SK-MEL-5 (cell line): ENCODE measurements at regions not wholly inside any gene's neighbourhood (a gene's known extent, or its start where the extent isn't known, plus 50 kb on each side); places are given as distances from the start of the nearest gene placed in this dataset.

Source experiments
- DNase-seq: peaks from one replicate; pipeline ENCODE4 v3.0.0-alpha.2; 2016; ENCODE audit warnings: low read depth, low spot score
- in situ Hi-C: cut with HindIII; loops from 2 replicates; pipeline ENCODE4 v1.10.0; 2016; ENCODE audit warnings: low sequenced_read_pairs, high pct_unique_total_duplicates, low pct_unique_long_range_greater_than_20kb

DNA sequence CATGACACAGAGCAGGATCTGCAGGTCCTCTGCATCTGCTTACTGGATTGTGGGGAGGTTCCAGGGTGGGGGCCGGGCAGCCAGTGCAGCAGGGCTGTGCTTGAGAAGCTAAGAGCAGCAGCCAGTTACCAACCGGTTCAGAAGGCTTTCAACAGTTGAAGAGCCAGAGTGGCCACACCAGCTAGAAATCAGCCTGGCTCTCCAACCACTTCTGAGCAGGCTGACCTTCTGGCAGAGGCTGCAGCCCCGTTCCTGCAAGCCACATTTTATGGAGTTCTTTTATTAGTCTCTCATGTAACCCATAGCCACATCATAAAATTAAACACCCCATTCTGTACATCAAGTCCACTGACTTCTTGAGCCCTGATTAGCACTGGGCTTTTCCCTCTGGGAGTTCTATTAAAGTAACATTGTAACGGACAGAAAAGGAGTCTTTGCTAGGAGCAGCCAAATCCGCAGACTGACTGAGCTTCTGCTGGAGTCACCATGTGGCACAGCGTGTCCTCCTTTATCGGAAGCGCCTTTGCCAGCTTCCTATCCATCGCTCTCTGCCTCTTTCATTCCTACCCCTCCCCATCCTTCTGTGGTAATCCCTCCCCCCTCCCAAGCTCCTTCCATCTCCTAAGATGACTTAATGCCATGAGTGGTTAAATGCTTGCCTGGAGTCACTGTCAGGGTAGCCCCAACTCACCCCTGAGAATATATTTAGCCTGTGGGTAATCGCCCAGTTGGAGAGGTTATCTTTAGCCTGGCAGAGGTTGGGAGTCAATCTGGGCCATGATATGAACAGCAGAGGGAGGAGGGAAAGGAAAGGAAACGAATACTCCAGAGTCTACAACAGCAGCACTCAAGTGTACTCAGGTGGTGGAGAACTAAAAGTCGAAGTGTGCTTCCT, 138.5 kb upstream of the HES1 start:
- in situ Hi-C loops = no loop called here

DNA sequence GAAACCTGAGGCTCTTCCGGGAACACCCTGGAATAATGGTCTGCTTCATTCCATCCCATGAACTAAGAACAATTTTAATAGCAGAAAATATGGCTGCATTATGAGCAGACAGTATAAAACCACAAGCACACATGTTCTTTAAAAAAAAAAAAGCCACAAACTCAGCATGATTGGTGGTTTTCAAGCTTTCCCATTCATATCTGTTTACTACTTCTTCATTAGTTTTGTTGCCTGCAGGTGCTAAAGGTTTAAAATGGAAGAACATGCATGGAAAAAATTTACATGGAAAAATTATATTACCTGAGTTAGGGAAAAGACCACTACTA, 137.9 kb upstream of the HES1 start:
- DNase-seq = no peak
- in situ Hi-C loops = no loop called here

More for the DNA sequence above, 138.5 kb upstream of the HES1 start:
- no peak for DNase-seq

DNA sequence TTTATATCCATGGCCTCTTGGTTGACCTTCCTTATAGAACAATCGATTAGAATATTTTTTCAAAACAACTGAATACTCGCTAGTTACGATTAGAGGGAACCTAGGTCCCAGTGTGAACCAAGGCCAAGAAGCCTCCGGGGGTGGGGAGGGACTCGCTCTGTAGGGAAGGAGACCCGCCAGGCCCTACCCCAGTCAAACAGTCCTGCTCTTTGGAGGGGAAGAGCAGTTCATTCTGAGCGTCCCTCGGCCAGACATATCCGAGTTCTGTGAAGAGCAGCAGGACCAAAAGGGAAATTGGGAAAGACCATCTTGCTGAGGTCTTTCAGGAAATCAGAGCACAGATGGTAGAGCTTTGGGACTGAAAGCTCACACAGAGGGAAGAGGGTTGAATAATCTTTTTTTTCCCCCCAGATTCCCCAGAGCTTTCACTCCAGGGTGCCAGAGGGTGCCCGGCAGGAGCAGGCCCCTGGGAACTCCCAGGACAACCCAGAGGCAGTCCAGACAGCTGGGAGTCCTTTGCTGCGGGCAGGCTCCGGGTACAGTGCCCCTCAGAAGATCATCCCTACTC, 137.2 kb upstream of the HES1 start:
- DNase-seq = no peak
- in situ Hi-C loops = no loop called here

DNA sequence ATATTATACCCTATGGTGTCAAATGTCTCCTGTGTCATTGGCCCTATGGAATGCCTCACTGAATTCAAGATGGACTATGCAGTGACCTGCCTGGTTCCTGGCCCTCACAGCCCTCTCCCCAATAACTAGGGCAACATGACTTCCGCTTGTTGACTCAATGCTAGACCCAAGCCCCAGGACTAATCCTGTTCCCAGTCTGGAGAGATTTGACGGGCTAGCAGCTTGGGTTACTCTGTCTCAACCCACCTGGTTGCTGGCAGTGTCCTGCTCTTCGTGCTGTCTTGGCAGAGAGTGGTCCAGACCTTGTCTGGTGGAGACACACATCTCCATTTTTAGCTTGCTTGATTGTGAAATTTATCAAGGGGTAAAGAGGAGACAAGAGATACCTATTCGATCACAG, 135.8 kb upstream of the HES1 start:
- in situ Hi-C loops = no loop called here
- DNase-seq = no peak

DNA sequence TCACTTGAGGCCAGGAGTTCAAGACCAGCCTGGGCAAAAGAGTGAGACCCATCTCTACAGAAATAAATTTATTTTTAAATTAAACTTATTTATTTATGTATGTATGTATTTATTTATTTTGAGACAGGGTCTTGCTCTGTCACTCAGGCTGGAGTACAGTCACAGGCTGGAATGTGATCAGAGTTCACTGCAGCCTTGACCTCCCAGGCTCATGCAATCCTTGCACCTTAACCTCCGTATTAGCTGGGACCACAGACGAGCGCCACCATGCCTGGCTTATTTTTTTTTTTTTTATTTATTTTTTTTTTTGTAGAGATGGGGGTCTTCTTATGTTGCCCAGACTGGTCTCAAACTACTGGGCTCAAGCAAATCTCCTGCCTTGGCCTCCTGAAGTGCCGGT, 135.2 kb upstream of the HES1 start:
- DNase-seq = no peak
- in situ Hi-C loops = no loop called here

DNA sequence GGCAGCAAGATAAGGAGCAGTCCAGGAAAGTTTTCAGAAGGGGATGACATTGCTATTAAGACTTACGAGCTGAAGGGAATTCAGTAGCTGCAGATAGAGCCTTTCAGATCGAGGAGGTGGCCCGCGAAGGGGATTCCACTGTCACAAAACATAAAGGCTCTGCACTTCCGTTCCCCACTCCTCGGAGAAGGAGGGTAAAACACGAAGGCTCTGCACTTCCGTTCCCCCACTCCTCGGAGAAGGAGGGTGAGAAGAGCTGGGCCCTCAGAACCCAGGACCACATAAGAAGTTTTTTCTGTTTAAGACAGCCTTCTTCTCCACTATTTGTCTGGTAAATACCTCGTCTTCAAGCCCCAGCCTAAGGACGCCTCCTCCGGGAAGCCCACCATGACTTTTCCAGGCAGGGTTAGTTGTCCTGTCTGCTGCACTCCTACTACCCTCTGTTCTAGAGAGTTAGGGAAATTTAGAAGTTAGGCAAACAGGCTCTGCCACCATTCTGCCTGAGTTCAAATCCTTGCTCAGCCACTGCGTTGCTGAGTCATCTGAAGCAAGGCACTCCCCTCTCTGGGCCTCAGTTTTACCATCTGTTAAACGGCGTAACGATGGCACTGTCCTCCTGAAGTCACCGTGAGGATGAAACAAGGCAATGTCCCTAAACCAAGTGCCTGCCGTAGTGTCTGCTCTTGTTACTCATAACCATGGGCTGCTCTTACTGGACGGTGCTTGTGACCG, 134.1 kb upstream of the HES1 start:
- in situ Hi-C loops = no loop called here

DNA sequence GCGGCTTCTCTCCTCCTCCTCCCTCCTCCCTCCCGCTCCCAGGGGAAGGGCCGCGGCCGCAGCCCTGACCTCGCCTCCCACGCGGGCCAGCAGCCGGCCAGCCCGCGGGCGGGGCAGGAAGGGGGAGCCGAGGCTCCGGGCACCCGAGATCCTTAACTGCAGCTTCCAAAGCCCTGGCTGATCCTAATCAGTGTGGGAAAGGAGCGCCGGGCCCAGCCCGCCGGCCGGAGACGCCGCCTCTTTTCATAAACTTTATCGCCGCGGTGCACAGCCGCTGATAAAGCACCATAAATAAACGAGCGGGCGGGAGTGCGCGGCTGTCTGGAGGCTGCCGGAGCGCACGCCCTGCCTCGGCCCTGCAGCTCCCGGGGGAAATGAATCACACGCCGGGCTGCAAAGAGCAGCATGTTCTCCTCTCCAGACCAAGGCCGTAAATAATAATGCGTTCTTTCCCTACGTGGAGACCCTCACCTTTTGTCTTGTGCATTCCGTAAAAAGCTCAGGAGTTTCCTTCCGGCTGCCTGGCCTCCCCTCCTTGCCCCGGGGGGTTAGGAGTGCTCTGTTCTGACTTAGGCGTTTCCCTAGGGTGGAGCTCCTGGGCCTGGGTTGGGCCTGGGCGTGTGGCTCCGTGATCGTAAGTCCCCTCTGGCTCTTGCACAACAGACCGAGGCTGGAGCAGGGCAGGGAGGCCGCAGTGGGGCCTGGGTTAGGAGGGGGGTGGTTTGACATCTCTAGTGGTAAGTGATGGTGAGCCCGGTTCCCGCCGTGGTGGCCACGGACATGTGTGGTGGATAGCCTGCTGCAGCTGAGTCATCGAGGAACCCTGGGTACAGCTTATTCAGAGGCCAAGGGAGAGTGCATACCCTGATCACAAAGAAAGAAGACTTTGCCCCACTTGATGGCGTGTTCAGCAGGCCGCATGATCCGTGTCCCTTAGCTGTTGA, 132.6 kb upstream of the HES1 start:
- peak; percentile 83 for DNase-seq
- in situ Hi-C loops = no loop called here

More for the DNA sequence above, 134.1 kb upstream of the HES1 start:
- DNase-seq = no peak

DNA sequence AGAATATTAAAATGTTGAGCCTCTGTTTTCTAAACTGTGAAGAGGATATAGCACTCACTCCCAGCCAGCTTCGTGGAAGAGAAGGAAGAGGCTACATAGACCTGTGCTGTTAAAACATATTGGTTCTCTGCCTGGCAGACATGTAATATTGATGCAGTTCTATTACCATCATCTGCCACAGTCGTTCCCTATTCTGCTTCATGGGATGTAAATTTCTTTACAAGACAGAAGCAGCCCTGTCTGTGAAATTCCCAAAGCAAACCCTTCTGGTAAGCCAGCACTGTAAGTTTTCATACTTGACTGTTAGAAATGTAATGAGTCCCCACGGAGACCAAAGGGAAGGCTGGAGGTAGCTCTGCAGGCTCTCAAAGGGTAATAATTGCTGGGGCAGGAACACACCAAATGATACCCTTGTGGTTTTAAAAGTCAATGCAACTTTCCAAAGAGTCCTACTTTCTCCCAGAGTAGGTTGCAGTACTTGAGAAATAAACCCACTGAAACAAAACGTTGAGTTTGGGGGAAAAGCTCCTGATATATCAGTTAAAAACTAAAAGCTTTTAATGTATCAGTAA, 129.9 kb upstream of the HES1 start:
- peak; percentile 44 for DNase-seq
- in situ Hi-C loops = no loop called here

DNA sequence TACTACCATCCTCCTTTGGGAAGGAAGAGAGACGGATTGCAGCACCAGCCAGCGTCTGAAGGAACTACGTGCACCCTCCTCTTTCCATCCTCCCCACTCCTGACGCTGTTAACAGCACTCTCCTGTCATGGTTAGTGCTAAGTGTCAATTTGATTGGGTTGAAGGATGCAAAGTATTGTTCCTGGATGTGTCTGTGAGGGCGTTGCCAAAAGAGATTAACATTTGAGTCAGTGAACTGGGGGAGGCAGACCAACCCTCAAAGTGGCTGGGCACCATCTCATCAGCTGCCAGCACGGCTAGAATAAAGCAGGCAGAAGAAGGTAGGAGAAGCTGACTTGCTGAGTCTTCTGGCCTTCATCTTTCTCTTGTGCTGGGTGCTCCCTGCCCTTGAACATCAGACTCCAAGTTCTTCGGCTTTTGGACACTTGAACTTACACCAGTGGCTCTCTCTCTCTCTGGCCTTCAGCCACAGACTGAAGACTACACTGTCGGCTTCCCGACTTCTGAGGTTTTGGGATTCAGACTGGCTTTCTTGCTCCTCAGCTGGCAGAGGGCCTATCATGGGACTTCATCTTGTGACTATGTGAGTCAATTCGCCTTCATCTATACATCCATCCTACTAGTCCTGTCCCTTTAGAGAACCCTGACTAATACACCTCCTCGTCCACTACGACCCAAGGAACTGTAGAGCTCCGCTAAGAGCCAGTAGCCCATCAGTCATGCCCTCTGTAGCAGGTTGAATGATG, 128.2 kb upstream of the HES1 start:
- in situ Hi-C loops = no loop called here
- DNase-seq = no peak

DNA sequence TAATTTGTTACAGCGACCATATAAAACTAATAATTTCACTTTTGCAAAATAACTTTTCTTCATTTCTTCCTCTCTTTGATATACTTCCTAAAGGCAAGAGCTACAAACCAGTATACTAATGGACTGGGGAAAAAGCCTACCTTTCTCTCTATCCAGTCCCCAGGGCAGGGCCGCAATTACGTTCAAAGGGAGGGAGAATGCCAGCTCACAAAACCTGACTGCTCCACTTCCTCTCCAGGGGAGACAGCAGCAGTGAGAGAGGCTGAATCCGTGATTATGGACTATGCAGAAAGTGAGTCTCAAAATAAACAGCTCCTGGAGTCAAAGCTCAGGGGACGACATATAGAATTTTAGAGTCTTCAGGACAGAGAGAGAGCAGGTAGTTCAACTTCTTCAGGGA, 126.9 kb upstream of the HES1 start:
- DNase-seq = no peak
- in situ Hi-C loops = no loop called here

DNA sequence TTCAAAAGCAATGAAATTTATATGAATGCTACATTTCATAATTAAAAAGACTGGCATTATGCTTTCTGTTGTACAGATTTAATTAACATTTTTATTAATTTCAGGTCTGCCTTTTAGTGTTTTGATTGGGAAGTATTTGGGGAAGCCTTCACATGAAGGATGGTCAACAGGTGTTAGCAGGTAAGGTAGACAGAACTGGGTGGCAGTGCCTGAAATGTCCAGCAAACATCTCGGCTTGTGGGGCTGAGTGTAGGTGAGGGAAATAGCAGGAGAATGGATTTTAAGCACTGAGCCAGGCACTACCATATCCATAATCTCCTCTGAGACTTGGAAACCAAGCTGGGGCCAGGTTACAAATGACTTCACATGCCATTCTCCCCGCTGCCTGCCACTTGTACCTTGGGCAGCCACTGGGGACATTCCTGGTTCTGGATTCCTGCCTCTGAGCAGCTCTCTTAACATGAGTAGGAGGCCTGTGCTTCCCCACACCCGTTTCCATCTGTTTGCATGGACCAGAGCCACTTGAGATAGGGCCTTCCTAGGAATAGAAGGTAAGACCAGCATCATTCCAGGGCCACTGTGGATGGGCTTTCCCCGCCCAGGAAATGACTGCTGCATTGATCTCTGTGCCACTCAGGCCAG, 125.9 kb upstream of the HES1 start:
- no peak for DNase-seq
- in situ Hi-C loops = no loop called here

DNA sequence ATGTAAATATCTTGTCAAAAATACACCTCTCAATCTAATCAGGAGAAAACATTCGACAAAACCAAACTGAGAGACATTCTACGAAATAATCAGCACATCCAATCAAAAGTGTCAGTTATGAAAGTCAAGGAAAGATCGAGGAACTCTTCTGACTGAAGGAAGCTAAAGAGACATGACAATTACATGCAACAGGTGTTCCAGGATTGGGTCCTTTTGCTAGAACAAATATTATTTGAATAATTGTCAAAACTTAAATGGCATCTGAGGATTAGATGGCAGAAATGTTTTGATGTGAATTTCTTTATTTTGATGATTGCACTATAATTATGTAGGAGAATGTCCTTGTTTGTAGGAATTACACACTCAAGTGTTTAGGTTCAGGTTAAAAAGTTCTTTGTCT, 124.1 kb upstream of the HES1 start:
- no peak for DNase-seq
- in situ Hi-C loops = no loop called here

DNA sequence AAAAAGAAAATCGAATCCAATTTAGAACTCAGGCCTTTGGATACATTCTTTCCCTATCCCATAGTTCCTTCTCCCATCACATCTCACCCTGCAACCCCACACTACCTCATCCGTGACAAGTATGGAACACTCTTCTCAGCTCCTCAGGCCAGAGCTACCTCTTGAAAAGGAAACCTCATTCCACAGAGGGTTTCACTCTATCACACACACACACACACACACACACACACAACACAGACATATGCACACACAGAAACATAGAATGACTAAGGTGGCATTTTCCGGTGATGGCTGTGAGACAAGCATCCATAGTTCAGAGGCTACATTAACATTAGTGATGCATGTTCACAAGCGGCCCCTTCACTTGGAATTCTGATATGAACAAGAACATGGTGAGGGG, 122.0 kb upstream of the HES1 start:
- no peak for DNase-seq
- in situ Hi-C loops = no loop called here

DNA sequence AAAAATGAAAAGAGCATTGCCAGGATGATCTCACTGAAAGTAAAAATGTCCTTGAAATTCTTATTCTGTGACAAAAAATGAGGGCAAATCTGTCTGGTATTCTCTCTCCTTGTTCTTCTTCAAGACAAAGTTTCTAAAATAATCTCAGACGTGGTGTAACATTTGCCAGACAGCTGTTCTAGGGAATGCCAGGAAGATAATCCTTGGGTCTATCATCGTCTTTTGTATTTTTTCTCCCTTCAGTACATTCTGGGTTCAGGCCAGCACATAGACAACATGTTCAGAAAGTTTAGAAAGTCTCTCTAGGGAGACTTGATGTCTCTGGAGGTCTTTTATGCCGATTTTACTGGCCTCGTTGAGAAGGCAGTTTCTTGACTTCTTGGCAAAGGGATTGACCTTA, 121.2 kb upstream of the HES1 start:
- in situ Hi-C loops = no loop called here
- no peak for DNase-seq

DNA sequence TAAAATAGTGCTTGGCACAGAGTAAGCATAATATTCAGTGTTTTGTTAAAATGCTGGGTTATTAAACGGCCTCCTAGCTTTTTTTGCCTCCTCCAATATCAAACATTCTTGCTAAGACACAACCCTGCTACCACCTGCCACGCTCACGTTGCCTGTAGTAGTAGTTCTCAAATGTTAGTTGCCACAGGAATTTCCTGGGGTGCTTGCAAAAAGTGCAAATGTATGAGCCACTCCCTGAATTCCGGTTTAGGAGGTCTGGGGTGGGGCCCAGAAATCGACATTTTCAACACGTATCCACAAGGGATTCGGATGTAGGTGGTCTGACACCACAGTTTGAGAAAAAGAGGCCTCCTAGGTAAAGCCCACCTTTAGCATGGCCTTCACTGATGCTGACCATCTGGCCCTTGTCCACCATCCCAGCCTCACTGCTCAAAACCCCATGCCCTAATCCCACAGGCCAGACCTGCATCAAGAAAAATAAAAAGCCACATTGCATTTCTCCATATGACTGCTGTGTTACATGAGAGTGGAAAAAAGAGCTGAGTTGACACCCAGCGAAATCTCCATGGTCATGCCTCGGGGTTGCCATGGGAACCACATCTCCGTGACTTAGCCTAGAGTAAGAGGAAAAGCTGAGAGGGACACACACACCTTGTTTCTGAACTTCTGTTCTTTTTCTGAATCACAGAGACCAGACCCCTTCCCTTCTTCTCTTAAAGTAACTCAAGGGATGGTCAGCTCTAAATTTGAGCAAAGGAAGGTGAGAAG, 116.4 kb upstream of the HES1 start:
- in situ Hi-C loops = no loop called here
- DNase-seq = no peak

DNA sequence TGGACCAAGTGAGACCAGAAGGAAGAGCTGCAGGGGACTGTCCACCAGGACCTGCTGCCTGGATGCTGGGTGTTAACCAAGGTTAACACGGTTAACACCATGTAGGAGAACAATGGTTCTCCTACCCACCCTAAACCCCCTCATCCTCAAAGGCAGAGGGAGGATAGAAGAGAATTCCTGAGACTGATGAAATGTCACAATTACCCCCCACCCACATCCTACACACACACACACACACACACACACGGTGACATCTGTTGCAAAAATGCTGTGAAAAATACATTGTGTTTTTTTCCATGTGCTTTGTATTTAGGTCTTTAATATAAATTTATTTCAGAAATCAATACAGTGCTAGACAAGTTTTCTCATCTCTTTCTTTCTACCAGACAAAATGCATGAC, 113.9 kb upstream of the HES1 start:
- no peak for DNase-seq
- in situ Hi-C loops = no loop called here
